ENCODE measurements at regions not wholly inside any gene's neighbourhood (a gene's known extent, or its start where the extent isn't known, plus 50 kb on each side); places are given as distances from the start of the nearest gene placed in this dataset.

DNA sequence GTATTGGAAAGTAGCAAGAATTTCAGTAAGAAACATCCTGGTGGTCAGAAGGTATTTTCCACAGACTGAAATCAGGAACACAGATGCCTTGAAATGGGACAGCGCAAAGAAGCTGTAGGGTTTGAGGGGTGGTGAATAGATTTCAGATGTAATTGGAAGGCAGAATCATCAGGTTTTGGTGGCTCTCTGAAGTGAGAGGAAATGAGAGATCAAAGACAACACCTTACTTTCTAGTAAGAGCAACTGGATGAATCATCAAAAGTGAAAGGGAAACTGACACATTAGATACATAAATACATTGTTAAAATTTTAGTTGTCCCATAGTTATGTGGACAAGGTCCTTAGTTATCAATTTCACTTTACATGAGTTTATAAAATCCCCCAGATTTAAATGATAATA, 188.2 kb upstream of the SLC27A6 start:
- TF ChIP-seq, protein P1, sequence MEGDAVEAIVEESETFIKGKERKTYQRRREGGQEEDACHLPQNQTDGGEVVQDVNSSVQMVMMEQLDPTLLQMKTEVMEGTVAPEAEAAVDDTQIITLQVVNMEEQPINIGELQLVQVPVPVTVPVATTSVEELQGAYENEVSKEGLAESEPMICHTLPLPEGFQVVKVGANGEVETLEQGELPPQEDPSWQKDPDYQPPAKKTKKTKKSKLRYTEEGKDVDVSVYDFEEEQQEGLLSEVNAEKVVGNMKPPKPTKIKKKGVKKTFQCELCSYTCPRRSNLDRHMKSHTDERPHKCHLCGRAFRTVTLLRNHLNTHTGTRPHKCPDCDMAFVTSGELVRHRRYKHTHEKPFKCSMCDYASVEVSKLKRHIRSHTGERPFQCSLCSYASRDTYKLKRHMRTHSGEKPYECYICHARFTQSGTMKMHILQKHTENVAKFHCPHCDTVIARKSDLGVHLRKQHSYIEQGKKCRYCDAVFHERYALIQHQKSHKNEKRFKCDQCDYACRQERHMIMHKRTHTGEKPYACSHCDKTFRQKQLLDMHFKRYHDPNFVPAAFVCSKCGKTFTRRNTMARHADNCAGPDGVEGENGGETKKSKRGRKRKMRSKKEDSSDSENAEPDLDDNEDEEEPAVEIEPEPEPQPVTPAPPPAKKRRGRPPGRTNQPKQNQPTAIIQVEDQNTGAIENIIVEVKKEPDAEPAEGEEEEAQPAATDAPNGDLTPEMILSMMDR (IDR thresholded peaks at IDR 0.05), result no peak

DNA sequence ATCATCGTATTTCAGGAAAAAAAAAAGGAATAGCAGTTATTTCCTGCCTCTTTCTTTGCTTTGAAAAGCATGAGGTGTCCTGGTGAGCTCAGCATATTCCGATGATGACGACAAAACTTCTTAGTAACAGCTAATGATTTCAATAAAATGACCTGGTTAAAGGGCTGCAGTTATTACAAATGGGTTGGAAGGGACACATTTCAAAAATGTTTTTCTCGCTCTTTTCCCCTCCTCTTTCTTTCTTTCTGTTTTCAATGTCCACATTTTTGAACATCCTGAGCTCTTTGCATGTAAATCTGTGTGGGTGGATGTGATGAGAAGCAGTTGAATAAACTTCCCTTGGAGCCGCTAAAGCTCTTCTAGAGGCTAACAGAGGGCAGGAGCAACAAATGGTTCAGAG, 186.8 kb upstream of the SLC27A6 start:
- TF ChIP-seq, protein P1 (IDR thresholded peaks at IDR 0.05), result no peak
- ATAC-seq (ENCODE audit: low FRiP score) (no peak), DNase-seq (ENCODE audit: low spot score) (no peak)

More for the DNA sequence above, 188.2 kb upstream of the SLC27A6 start:
- DNase-seq (ENCODE audit: low spot score) (no peak), ATAC-seq (ENCODE audit: low FRiP score) (no peak)

DNA sequence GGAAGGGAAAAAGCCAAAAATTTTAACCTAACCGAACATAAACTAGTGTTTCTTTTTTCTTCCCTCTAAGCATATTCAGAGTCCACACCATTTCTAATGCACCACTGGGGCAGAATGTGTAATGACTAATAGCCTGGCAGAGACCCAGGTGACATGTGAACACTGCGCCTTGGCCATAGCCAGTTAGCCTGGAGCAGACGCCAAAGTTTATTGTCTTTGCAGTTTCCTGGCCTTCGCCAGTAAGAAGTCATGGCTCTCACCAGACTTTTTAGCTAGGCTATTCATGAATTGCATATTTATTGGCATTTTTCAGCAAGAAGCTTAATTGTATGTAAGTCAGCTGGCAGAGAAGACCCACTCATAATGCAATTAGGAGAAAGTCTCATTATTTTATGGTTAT, 182.8 kb upstream of the SLC27A6 start:
- ATAC-seq (ENCODE audit: low FRiP score), result no peak
- TF ChIP-seq, protein P1 (IDR thresholded peaks at IDR 0.05), result no peak
- DNase-seq (ENCODE audit: low spot score), result no peak

DNA sequence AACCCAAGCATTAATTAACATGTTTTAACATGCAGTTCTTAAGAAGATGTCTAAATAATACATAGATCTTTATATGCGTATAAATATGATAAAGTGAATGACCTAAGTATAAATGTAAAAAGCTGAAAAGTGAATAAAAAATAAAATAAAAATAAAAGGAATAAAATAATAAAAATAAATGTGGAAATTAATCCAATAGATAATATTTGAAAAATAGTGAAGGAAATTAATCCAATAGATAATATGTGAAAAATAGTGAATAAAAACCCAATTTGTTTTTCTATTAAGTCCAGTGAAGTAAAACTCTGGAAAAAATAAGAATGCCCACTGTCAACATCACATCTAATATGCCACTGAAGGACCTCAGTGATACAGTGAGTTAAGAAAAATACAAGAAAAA, 180.6 kb upstream of the SLC27A6 start:
- no peak for ATAC-seq (ENCODE audit: low FRiP score)
- no peak for DNase-seq (ENCODE audit: low spot score)
- TF ChIP-seq, protein P1 (IDR thresholded peaks at IDR 0.05), result no peak

DNA sequence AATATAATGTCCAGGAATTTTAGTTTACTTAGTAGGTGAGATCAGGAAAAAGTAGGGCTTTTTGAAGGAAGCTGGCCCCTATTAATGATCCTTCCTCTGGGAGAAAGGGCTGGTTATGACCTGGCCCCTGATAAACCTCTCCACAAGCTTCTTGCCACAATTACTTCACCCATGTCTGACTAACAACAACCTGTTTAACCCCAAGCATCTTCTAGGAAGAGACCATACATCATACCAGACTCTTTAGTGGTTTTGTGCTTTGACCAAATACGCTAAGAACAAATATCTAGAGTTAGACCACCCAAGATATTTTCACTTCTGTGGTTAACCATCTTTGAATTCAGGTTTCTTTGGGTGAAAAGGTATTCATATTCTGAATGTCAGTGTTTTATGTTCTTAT, 174.0 kb upstream of the SLC27A6 start:
- TF ChIP-seq, protein P1 (IDR thresholded peaks at IDR 0.05), result no peak
- DNase-seq (ENCODE audit: low spot score), result no peak
- ATAC-seq (ENCODE audit: low FRiP score), result no peak

DNA sequence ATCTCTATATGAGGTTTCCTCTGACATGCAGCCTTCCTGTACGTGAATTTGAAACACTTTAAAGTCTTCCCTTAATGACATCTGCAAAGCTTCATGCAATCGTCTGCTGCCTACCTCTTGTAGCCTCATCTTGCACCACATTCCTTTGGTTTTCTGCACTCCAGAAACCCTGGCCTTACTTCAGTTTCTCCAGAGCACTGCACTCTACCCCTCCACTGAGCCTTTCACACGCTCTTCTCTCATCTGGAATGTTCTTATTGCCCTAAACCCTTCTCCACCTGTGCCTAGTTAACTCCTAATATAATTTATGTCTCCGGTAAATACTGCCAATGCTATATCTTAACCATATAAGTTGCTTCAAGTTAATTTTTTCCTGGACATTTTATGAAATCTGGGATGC, 168.8 kb upstream of the SLC27A6 start:
- ATAC-seq (ENCODE audit: low FRiP score) (no peak), DNase-seq (ENCODE audit: low spot score) (no peak)
- TF ChIP-seq, protein P1 (IDR thresholded peaks at IDR 0.05), result no peak

DNA sequence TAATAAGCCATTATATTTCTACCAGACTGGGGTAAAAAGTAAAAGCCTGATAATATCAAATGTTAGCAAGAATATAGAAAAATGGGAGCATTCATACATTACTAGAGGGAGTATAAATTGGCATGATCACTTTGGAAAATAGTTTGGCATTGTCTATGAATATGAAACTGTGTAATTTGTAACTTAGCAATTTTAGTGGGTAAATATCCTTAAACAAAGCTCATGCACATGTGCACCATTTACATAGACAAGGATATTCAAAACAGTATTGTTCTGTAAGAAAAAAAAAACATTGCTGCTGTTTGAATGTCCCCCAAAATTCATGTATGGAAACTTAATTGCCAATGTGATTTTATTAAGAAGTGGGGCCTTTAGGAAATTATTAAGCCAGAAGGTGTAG, 166.4 kb upstream of the SLC27A6 start:
- ATAC-seq (ENCODE audit: low FRiP score), result no peak
- DNase-seq (ENCODE audit: low spot score), result no peak
- TF ChIP-seq, protein P1 (IDR thresholded peaks at IDR 0.05), result no peak

Measured in omental fat pad (tissue), 3 donors.